NCI-H526 treated with DMSO at 0.1 percent for 48 hours (cell line): ENCODE measurements at regions not wholly inside any gene's neighbourhood (a gene's known extent, or its start where the extent isn't known, plus 50 kb on each side); places are given as distances from the start of the nearest gene placed in this dataset.

Source experiments
- DNase-seq: peaks from one replicate; lab custom pipeline; 2025; lab: John Stamatoyannopoulos, UW

GRCh38 chr10:108521827-108522492 lies 1357.5 kb upstream of the SORCS1 start:
- DNase-seq, result no peak

DNA sequence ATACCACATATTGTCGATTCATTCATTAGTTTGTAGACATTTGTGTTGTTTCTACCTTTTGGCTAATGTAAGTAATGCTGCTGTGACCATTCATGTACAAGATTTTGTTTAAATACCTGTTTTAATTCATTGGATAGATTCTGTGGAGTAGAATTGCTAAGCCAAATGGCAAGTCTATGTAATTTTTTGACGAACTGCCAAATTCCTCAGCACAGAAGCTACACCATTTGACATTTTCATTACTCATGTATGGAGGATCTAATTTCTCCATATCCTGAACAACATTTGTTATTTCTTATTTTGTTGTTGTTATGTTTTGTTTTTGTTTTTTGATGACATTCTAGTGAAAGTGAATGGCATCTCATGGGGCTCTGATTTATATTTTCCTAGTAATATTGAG lies 1351.3 kb upstream of the SORCS1 start:
- DNase-seq, result no peak

GRCh38 chr10:108500396-108500795 lies 1335.9 kb upstream of the SORCS1 start:
- no peak for DNase-seq

DNA sequence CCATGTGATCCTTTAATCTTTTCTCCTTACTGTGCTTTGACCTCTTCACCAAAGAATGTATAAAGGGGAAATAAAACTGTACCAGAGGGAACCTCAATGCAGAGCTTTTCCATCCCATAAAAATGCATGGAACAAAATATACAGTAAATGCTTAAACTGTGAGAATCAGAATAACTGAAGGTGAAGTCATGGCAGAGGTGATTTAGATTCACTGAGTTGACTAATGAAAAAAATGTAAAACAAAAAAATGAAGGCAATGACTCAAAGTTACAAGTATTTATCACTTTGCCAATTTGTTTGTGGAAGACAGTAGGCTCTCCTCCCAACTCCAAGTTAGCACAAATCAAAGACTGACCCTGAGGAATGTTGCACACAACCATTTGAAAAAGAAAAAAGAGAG lies 1331.6 kb upstream of the SORCS1 start:
- DNase-seq, result no peak

DNA sequence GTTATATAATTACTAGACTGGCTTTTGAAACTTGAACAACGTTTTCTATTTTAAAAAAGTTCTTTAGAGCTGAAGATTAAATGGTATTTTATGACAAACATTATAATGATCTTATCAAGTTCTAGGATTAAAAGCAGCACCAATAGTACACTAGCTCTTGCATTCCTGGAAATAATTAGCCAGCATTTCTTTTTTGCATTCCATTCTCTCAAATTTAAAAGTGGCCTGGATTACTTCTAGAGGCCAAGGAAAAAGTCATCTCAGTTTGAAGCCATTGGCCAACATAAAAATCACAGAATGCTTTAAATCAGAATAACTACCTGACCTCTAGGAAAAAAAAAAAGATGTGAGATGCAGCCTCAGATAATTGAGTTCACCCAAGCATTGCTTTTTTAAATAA lies 1326.4 kb upstream of the SORCS1 start:
- no peak for DNase-seq

DNA sequence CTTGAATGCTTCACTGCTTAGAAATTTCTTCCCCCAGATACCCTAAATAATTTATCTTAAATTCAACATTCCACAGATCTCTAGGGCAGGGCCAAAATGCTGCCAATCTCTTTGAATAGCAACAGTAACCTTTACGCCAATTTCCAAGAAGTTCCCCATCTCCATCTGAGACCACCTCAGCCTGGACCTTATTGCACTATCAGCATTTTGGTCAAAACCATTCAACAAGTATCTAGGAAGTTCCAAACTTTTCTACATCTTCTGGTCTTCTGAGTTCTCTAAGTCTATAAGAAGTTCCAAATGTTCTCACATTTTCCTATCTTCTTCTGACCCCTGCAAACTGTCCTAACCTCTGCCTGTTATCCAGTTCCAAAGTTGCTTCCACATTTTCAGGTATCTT lies 1306.9 kb upstream of the SORCS1 start:
- DNase-seq, result no peak

- DNase-seq, result no peak
These were observed 1305.4 kb upstream of the SORCS1 start for GRCh38 chr10:108469940-108470339.

DNA sequence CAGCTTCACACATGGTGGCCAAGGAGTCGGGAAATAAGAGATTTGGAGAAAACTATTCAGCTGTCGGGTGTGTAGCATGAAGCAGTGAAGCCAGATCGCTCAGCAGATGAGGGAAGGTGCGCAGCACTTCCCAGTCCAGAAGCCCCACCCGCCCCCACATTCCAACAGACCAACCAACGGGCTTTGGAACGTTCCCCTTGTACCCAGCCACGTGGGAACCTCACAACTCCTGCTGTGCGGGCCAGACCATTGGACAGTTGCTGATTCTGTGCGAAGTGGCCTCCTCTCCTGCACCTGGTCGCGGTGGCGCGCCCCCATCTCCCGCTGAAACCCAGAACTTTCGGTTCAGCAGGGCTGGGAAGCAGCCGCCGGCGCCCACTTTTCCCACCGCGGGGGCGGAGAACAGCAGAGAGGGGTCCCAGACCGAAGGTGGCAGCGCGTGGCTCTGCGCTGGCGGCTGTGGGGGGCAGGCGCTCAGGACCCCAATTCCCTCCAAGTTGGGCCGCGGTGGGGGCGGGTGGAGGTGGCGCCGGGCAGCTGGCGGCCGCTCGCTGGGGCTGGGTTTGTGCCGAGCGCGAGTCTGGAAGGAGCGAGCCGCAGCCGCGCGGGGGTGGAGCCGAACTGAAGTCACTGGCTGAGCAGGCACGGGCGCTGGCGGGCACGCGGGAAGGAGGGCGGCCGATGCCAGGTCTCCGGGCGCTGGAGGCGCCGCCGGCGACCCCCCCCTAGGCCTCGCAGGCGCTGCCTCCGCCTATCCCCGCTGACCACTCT lies 1301.5 kb upstream of the SORCS1 start:
- no peak for DNase-seq

DNA sequence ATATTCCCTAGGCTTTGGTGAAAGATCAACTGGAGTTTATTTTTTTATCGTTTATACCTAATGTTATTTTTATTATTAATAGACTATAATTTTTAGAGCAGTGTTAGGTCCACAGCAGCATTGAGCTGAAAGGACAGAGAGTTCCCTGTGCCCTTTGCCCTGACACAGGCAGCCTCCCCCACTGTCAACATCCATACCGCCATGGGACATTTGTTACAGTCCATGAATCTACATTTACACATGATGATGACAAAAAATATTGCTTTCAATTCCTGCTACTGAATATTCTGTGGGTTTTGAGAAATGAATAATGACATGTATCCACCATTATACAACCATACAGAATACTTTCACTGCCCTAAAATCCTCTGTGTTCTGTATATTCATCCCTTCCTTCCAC lies 1297.5 kb upstream of the SORCS1 start:
- no peak for DNase-seq

GRCh38 chr10:108454793-108455192 lies 1290.3 kb upstream of the SORCS1 start:
- no peak for DNase-seq

DNA sequence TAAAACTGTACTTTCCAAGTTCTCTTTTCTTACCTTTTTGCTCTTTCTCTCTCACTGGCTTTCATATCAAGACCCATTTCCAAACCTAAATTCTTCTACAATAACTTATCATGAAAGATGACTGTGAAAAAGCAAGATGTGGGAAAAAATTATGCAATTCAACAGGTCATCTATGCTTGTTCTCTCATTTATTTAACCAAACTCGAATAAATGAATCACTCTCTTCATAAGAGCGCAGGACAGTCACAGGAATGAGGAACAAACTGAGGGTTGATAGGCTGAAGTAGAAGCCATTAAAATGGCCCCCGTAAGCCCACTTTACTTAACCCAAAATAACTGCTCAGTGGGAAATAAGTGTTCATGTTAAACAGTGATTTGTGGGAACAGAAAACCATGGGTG lies 1289.7 kb upstream of the SORCS1 start:
- no peak for DNase-seq

DNA sequence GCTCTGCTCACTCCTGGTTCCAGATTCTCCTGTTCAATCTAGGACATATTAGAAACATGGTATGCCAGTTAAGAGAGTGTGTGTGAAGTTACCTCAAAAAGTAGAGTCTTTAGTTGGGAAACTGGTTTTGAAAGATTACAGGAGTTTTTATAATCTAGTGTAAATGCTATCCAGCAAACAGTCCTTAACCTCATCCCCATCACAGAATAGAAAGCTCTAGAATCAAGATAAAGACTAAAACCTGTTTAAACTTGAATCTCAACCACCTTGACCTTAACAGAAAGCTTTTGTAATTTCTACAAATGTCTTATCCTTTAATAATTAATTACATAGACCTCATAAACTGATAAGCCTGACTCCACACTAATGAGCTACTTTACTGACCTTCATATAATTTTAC lies 1288.7 kb upstream of the SORCS1 start:
- no peak for DNase-seq

- DNase-seq, result no peak
These were observed 1288.0 kb upstream of the SORCS1 start for GRCh38 chr10:108452533-108452932.

DNA sequence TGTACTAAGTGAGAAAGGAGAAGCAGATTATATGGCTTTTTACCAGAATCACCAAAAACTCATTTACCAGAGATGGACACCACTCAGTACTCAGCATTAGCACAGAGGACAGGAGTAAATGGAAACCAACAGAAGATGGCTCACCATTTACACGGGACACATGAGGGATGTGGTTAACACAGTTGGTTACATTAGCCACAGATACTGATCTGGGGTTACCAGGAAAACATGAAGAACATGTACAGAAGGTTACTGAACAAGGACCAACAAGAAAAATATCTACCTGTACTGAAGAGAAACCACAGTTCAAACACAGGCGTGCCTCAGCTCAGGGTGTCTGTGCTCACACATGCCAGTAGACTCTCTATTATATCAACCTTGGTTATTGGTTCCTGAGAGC lies 1285.8 kb upstream of the SORCS1 start:
- no peak for DNase-seq

DNA sequence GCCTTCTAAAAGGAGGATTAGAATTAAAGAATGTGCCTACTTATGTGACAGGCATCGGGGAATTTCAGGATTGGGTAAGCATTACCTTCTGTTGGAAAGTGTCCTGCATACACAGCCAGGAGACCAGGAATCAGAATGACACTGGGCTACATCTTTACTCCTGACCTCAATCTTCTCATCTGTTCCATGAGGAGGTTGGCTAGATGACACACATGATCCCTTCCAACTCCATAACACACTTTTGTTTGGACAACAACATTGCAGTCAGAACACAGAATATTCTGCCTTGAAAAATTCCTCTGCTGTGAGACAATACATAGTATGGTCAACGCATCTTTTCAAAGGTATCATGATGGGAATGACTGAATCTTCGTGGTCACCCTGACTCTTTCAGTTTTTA lies 1281.2 kb upstream of the SORCS1 start:
- no peak for DNase-seq

- no peak for DNase-seq
These were observed 1279.1 kb upstream of the SORCS1 start for GRCh38 chr10:108443636-108444035.

- DNase-seq, result peak; percentile 86
These were observed 1274.9 kb upstream of the SORCS1 start for GRCh38 chr10:108439397-108439796.

GRCh38 chr10:108436096-108436495 lies 1271.6 kb upstream of the SORCS1 start:
- DNase-seq, result no peak

DNA sequence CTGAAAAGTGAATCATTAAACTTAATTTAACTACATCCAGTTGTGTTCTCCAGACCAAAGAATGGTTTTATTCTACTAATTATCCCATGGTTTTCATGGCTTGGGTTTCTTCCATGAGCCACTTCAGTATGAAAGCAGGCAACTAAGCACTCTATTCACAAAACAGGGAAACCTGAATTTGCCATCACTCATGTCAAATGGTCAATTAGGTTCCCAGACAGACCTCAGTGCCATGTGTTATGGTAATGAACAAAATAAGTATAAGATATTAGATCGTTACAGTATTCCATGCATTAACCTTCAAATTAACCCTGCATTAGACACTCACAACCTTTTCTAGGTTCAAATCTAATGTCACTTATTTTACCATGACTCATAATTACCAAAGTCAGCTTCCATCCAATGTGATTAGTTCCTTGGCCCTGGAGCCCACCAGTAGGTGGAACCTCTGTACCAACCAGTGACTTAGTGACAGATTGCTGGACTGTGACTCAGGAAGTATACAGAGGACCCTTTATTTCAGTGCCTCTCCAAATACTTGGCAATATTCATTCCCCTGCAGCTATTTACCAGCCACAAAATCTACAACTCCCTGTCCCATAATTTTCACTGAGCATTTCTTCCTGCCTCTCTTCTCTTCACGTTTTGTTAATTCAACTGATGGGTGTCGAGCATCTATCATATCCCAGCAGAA lies 1270.2 kb upstream of the SORCS1 start:
- DNase-seq, result no peak

- no peak for DNase-seq
These were observed 1262.6 kb upstream of the SORCS1 start for GRCh38 chr10:108427146-108427545.

- DNase-seq, result no peak
These were observed 1260.9 kb upstream of the SORCS1 start for GRCh38 chr10:108425283-108425964.

DNA sequence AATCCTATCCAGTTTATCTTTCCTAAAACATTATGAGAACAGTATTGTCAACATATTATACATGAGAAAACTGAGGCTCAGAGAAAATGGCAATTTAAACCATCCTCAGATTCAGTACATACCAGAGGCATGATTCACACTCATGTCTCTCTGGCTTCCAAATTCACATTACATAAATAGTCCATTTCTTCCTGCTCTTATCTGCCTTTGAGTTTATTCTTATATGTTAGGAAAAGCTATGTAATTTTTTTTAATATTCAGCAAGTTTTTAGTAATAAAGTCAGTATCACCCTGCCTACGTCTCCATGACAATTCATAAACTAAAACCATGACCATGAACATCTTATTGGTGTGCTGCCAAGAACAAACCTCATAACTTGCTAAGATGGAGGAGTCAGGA lies 1260.2 kb upstream of the SORCS1 start:
- no peak for DNase-seq

DNA sequence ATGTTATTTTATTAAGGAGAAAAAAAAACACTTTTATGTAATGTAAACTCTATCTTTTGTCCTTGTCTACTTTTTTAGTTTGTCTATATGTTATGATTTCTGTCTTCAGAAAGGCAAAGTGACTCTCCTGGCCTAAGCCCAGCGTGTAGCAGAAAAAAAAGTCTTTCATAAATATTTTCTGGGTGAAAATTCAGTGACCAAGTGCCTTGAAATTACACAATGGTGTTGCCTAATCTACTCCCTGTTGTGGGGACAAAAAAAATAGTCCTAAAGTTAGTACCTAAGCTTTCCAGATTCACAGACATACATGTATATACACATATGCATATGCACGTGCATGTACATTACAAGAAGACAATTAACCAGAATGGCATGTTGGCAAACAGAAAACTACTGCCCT lies 1257.8 kb upstream of the SORCS1 start:
- DNase-seq, result no peak
